PC-9 (cell line): ENCODE measurements at regions not wholly inside any gene's neighbourhood (a gene's known extent, or its start where the extent isn't known, plus 50 kb on each side); places are given as distances from the start of the nearest gene placed in this dataset.

ENCODE experiments used
- EZH2 ChIP-seq: fragments of 200-600 bp; sonication (generic); IDR thresholded peaks from 2 replicates; pipeline ENCODE4 v1.8.0; 2017; ENCODE audit warnings: antibody characterized with exemption, low read depth
- TF ChIP-seq, protein P1 (sequence below): fragments of 200-600 bp; sonication (generic); conservative IDR thresholded peaks from 2 replicates; pipeline ENCODE4 v1.6.1; 2017; ENCODE audit warnings: mixed run types, antibody characterized with exemption, mild to moderate bottlenecking, moderate library complexity

DNA sequence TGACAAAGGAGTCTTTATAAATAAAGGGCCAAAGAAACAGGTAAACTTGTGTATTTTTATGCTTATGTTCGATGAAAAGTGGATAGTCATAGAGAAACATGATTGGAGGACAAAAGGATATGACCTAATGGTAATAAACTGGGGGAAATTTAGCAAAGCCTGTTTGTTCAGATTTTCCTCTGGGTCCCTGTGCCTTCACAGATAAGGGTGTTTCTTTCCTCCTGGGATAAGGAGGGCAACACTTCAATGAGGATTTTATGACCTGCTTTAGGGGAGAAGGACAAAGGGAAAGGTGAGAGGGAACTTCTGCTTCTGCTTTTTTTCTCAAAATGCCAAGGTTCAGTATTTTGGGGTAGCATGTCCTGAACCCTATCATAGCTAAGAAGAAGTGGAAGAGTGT lies 531.3 kb upstream of the ALCAM start:
- TF ChIP-seq, protein P1, sequence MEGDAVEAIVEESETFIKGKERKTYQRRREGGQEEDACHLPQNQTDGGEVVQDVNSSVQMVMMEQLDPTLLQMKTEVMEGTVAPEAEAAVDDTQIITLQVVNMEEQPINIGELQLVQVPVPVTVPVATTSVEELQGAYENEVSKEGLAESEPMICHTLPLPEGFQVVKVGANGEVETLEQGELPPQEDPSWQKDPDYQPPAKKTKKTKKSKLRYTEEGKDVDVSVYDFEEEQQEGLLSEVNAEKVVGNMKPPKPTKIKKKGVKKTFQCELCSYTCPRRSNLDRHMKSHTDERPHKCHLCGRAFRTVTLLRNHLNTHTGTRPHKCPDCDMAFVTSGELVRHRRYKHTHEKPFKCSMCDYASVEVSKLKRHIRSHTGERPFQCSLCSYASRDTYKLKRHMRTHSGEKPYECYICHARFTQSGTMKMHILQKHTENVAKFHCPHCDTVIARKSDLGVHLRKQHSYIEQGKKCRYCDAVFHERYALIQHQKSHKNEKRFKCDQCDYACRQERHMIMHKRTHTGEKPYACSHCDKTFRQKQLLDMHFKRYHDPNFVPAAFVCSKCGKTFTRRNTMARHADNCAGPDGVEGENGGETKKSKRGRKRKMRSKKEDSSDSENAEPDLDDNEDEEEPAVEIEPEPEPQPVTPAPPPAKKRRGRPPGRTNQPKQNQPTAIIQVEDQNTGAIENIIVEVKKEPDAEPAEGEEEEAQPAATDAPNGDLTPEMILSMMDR, result no peak
- TF ChIP-seq EZH2, result no peak
